BLaER1 treated with 17β-estradiol and CSF1 and Interleukin-3, amounts not matched to agents 10 nM and 100 nM (cell line): ENCODE measurements at regions not wholly inside any gene's neighbourhood (a gene's known extent, or its start where the extent isn't known, plus 50 kb on each side); places are given as distances from the start of the nearest gene placed in this dataset.

Experiments used
- H3K27ac ChIP-seq, 11 experiments: shearing (Covaris generic); formaldehyde crosslinking; 2 replicates each; pipeline ENCODE4 v1.8.1; 2022
- H3K27me3 ChIP-seq, 11 experiments: shearing (Covaris generic); formaldehyde crosslinking; 2 replicates each; pipeline ENCODE4 v1.8.1; 2022
- H3K36me3 ChIP-seq, 11 experiments: shearing (Covaris generic); formaldehyde crosslinking; 2 replicates each; pipeline ENCODE4 v1.8.1; 2022
- H3K4me1 ChIP-seq, 10 experiments: shearing (Covaris generic); formaldehyde crosslinking; 2 replicates each; pipeline ENCODE4 v1.8.1; 2022
- H3K4me2 ChIP-seq, 11 experiments: shearing (Covaris generic); formaldehyde crosslinking; 2 replicates each; pipeline ENCODE4 v1.8.1; 2022
- H3K4me3 ChIP-seq, 10 experiments: shearing (Covaris generic); formaldehyde crosslinking; 2 replicates each; pipeline ENCODE4 v1.8.1; 2022
- H3K9ac ChIP-seq, 11 experiments: shearing (Covaris generic); formaldehyde crosslinking; 2 replicates each; pipeline ENCODE4 v1.8.1; 2022
- H3K9me3 ChIP-seq, 11 experiments: shearing (Covaris generic); formaldehyde crosslinking; replicated peaks in 1 of 11; 2 replicates each; pipeline ENCODE4 v1.8.1; 2022
- H4K20me1 ChIP-seq, 11 experiments: shearing (Covaris generic); formaldehyde crosslinking; 2 replicates each; pipeline ENCODE4 v1.8.1; 2022
- Cebpa-rat ChIP-seq, 11 experiments: shearing (Covaris generic); IDR thresholded peaks; 2 replicates each; pipeline ENCODE4 v1.8.1; 2022

DNA sequence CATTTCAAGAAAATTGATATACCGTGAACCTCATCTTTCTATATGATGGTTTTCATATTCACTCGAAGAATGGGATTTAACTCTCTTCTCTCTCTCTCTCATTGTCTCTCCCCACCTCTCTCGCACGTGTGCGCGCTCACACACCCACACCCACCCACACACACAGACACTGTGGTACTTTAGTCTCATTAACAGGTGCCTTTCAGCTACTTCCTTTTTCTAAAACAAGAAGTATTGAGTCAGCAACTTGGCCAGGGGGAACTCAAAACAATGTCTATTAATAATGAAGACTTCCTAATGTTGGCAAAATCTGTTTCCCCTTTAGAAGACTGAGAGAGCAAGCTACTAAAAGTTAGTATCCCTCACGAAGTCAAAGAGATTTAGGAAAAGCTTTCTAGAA is 150.7 kb downstream of the TMCO5A start:
- Histone ChIP-seq H4K20me1 (no peaks in the 10 kb centered on the region), H3K9ac (peak overlapping the region; percentile 58 to 80 (median 71); a peak in 20 of 22 replicates), H3K4me2 (peak overlapping the region; percentile 64 to 95 (median 78)), H3K9me3 (no peaks in the 10 kb centered on the region), H3K27ac (peak overlapping the region; percentile 82 to 95 (median 88)), H3K27me3 (no peaks in the 10 kb centered on the region), H3K36me3 (no peaks in the 10 kb centered on the region), H3K4me1 (peaks cover 45 to 100% (median 72%) of the 10 kb centered on the region in 10 experiments), H3K4me3 (peak overlapping the region in 9 of 10 experiments; percentile 4 to 34 (median 15); a peak in 8 of 20 replicates)
- no peak for TF ChIP-seq Cebpa-rat (IDR thresholded peaks at IDR 0.05)

DNA sequence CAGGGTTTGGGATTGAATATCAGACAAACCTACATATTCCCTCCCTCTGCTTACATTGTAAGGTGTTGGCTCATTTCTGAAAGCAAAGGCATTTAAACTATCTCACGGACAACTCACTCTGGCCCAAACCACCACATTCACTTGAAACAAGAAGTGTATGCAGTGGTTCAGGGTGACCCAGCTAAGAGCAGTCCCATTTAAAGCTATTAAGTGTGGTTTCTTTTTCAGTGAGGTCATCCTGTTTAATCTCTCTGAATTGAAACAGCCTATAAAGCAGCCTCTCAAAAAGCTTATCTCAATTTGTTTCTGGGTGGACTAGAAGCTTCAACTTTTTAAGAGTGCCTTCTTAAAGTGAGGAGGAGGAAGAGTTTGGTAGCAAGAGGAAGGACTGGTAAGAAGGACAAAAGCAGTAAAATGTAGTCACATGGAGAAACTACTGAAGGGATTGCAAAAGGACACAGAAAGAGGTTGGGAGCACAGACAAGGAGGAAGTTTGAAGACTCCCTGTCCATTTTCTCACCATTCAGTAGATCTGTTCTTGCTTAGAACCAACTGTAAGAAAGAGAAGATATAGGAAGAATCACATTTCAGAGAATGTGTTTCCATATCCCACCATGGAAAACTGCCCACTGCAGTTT is 151.6 kb downstream of the TMCO5A start:
- Histone ChIP-seq H3K27ac (peak overlapping the region; percentile 82 to 95 (median 88)), H3K27me3 (no peaks in the 10 kb centered on the region), H3K36me3 (no peaks in the 10 kb centered on the region), H3K4me2 (peak overlapping the region; percentile 64 to 95 (median 78)), H3K4me1 (peaks cover 39 to 100% (median 65%) of the 10 kb centered on the region in 10 experiments), H4K20me1 (no peaks in the 10 kb centered on the region), H3K9me3 (no peaks in the 10 kb centered on the region), H3K4me3 (peak overlapping the region in 5 of 10 experiments; percentile 8 to 34 (median 16); a peak in 3 of 20 replicates), H3K9ac (peak overlapping the region; percentile 58 to 80 (median 71); a peak in 21 of 22 replicates)
- no peak for TF ChIP-seq Cebpa-rat (IDR thresholded peaks at IDR 0.05)

DNA sequence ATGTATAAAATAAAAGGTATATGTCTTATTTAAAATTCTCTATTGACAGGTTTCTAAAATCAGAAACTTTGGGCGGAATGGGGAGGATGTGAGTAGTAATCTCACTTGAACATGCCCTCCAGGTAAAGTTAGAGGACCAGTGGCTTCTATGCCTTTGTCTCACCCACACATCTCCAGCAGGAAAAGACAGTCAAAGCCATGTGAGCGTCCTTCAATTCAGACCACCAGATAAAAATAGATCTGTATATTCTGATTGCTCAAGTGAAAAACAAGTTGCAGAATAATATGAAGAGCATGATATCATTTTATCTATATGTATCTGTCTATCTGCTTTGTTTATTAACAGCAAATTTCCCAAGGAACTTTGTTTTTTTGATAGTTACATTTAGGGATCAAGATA is 152.2 kb downstream of the TMCO5A start:
- no peaks in the 10 kb centered on the region for H3K27me3 ChIP-seq
- H3K4me2 ChIP-seq, result peak overlapping the region; percentile 64 to 95 (median 78)
- no peaks in the 10 kb centered on the region for H3K9me3 ChIP-seq
- no peaks in the 10 kb centered on the region for H3K36me3 ChIP-seq
- H4K20me1 ChIP-seq, result no peaks in the 10 kb centered on the region
- H3K27ac ChIP-seq, result peak overlapping the region; percentile 82 to 95 (median 88)
- H3K4me1 ChIP-seq, result peaks cover 39 to 100% (median 62%) of the 10 kb centered on the region in 10 experiments
- TF ChIP-seq Cebpa-rat (IDR thresholded peaks at IDR 0.05), result no peak
- H3K9ac ChIP-seq, result peak overlapping the region; percentile 58 to 80 (median 71); a peak in 14 of 22 replicates
- H3K4me3 ChIP-seq, result peak overlapping the region in 1 of 10 experiments; percentile 34; a peak in 2 of 20 replicates

DNA sequence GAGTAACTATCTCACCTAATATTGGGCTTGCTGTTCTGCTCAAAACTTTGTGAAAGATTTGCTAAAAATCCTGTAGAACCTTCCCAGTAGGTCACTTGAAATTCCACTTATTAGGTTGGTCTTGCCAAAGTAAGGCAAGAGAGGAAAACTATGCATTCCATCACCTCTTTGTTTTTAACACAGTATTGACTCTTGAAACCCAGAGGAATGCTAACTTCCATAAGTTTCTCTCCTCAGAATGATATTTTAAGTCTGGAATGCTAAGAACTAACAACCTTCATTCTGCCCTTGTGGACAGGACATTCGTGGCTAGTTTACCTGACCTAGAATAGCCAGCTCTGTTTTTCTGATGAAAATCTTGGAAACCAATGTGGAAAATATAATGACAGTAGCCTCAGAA is 154.5 kb downstream of the TMCO5A start:
- Histone ChIP-seq H3K9me3 (0 out of 22 replicates have a peak, but pooled peaks cover 0 to 7% (median 0%) of the 10 kb centered on the region in 11 experiments), H3K27ac (peak overlapping the region in 1 of 11 experiments; percentile 50; a peak in 1 of 22 replicates), H3K4me1 (peaks cover 33 to 80% (median 46%) of the 10 kb centered on the region in 10 experiments), H3K4me2 (peak overlapping the region in 2 of 11 experiments; percentile 35 to 92; a peak in 3 of 22 replicates), H3K9ac (no peak overlapping the region), H3K4me3 (no peak overlapping the region), H4K20me1 (no peaks in the 10 kb centered on the region), H3K36me3 (no peaks in the 10 kb centered on the region), H3K27me3 (no peaks in the 10 kb centered on the region)
- no peak for TF ChIP-seq Cebpa-rat (IDR thresholded peaks at IDR 0.05)

DNA sequence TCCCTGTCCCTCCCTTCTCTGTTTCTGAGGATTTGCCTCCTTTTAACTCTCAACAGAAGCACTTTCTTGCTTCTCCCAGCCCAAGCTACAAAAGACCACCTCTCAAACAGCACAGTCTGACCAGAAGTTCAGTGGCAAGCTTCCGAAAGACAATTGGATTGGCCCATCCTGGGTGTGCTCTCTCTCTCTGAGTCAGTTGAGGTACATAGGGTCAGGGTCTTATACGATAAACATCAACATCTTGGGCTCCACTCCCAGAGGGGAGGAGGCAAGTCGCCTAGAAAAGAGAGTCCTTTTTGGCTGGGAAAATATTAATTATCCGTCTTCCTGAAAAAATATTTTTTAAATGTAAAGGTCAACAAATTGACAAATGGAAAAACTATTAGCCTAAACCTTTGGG is 155.8 kb downstream of the TMCO5A start:
- Histone ChIP-seq H3K4me3 (no peak overlapping the region), H3K9ac (no peak overlapping the region)

DNA sequence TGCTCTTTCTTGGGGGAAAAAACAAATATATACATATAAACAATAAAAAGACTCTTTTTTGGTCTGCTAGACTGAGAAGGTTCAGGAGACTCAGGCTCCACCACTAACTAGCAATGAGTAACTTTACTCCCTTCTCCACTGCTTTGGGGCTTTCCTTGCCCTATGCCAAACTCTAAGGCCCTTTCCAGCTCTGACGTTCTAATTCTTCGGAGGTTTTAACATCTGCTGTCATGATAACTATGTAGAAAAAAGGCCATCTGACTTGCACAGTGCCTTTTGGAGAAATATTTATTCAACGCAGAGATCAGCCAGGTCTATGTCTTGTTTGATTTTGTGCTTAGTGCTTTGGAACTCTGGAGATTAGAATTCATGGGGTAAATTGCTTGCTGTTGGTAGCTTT is 156.2 kb downstream of the TMCO5A start:
- H4K20me1 ChIP-seq, result no peaks in the 10 kb centered on the region
- peak overlapping the region in 4 of 11 experiments; percentile 33 to 50 (median 44); a peak in 6 of 22 replicates for H3K27ac ChIP-seq
- H3K36me3 ChIP-seq, result no peaks in the 10 kb centered on the region
- H3K9ac ChIP-seq, result 0 out of 22 replicates have a peak overlapping the region, but pooled peaks of 1 of the 11 experiments have one; percentile 3
- peaks cover 16 to 63% (median 29%) of the 10 kb centered on the region in 10 experiments for H3K4me1 ChIP-seq
- no peaks in the 10 kb centered on the region for H3K27me3 ChIP-seq
- no peak for TF ChIP-seq Cebpa-rat (IDR thresholded peaks at IDR 0.05)
- peak overlapping the region in 6 of 11 experiments; percentile 18 to 68 (median 56); a peak in 7 of 22 replicates for H3K4me2 ChIP-seq
- H3K4me3 ChIP-seq, result no peak overlapping the region
- H3K9me3 ChIP-seq, result peaks cover 4 to 13% (median 4%) of the 10 kb centered on the region in 11 experiments; a peak in 21 of 22 replicates

More for the DNA sequence above, 155.8 kb downstream of the TMCO5A start:
- TF ChIP-seq Cebpa-rat (IDR thresholded peaks at IDR 0.05), result no peak
- peaks cover 0 to 8% (median 0%) of the 10 kb centered on the region in 11 experiments; a peak in 4 of 22 replicates for H3K9me3 ChIP-seq
- no peaks in the 10 kb centered on the region for H3K36me3 ChIP-seq
- peak overlapping the region in 3 of 11 experiments; percentile 54 to 68 (median 63); a peak in 5 of 22 replicates for H3K4me2 ChIP-seq
- no peaks in the 10 kb centered on the region for H3K27me3 ChIP-seq
- H3K4me1 ChIP-seq, result peaks cover 21 to 68% (median 33%) of the 10 kb centered on the region in 10 experiments
- H4K20me1 ChIP-seq, result no peaks in the 10 kb centered on the region
- H3K27ac ChIP-seq, result peak overlapping the region in 3 of 11 experiments; percentile 20 to 50 (median 33); a peak in 4 of 22 replicates

DNA sequence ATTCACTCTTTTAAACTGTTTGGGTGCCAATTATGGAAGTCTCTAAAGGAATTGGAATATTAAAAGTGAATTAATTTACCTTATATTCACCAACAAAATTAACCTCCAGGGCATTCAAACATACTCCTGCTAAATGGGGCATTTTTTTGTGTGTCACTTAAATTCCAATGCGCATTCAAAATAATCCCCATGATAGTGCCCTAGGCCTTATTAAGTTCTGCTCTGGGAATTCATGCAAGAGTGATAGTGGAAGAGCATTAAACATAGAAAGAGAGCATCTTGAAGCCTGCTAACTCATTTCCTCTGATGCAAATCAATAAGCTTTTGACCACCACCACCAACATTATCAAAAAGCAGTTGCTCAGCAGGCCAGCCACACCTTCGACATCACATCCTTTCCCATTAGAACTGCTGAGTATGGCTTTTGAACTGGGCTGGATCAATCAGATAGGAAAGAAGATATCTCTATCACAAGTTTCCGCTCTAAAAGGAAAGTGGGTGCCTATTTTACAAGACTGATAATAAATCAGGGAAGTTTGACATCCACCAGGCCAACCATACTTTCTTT is 156.7 kb downstream of the TMCO5A start:
- Histone ChIP-seq H3K9ac (0 out of 22 replicates have a peak overlapping the region, but pooled peaks of 1 of the 11 experiments have one; percentile 3), H3K27ac (peak overlapping the region in 4 of 11 experiments; percentile 33 to 50 (median 44); a peak in 6 of 22 replicates), H3K4me1 (peaks cover 11 to 58% (median 24%) of the 10 kb centered on the region in 10 experiments), H3K9me3 (peaks cover 9 to 18% (median 9%) of the 10 kb centered on the region in 11 experiments), H3K36me3 (no peaks in the 10 kb centered on the region), H3K4me2 (peak overlapping the region in 7 of 11 experiments; percentile 13 to 68 (median 54); a peak in 11 of 22 replicates), H3K4me3 (no peak overlapping the region), H4K20me1 (no peaks in the 10 kb centered on the region), H3K27me3 (no peaks in the 10 kb centered on the region)
- no peak for TF ChIP-seq Cebpa-rat (IDR thresholded peaks at IDR 0.05)

DNA sequence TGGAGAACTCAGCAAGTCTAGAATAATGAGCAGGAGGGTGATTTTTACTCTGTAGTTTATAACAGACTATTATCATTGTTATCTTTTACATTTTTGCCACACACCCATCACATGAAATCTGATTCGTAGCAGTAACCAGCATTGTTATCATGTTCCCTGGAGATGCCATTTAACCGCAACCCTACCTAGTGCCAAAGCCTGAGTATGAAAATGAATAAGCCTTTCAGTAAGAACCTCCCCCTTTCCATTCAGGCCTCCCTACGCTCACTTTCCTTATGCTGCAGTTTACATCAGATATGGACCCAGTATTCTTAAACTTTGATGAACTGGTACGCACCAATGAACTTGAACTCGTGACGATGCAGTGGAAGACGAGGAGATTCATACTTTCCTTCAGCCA is 158.7 kb upstream of the SPRED1 start:
- no peak overlapping the region for H3K9ac ChIP-seq
- no peak for TF ChIP-seq Cebpa-rat (IDR thresholded peaks at IDR 0.05)
- H3K27ac ChIP-seq, result no peak overlapping the region
- H4K20me1 ChIP-seq, result no peaks in the 10 kb centered on the region
- peaks cover 27 to 43% (median 30%) of the 10 kb centered on the region in 11 experiments for H3K9me3 ChIP-seq
- H3K27me3 ChIP-seq, result no peaks in the 10 kb centered on the region
- no peak overlapping the region for H3K4me3 ChIP-seq
- peaks cover 0 to 31% (median 7%) of the 10 kb centered on the region in 10 experiments; a peak in 10 of 20 replicates for H3K4me1 ChIP-seq
- no peaks in the 10 kb centered on the region; a peak in 1 of 22 replicates for H3K36me3 ChIP-seq
- no peak overlapping the region for H3K4me2 ChIP-seq

DNA sequence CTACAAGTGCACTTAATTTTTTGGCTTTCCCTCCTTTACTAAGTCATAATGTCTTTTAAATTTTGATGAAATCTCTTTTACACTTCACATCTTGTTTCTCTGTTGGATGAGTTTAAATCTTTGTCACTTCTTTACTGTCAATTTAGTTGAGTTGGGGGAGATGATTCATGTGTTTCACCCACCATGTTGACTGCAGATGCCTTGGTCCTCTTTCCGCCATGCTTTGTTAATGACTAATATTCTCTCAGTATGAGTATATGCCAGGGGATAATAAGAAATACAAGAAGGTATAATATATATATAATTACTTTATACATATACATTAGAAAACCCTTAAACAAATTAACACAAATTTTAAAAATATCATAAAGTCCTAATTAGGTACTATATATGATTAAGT is 149.7 kb upstream of the SPRED1 start:
- Histone ChIP-seq H3K4me2 (no peak overlapping the region), H4K20me1 (no peaks in the 10 kb centered on the region), H3K9me3 (peaks cover 2 to 35% (median 13%) of the 10 kb centered on the region in 11 experiments; a peak in 17 of 22 replicates), H3K4me3 (no peak overlapping the region), H3K4me1 (no peaks in the 10 kb centered on the region), H3K9ac (no peak overlapping the region), H3K27ac (no peak overlapping the region), H3K36me3 (no peaks in the 10 kb centered on the region), H3K27me3 (no peaks in the 10 kb centered on the region)
- TF ChIP-seq Cebpa-rat (IDR thresholded peaks at IDR 0.05), result no peak
